SH-SY5Y (cell line): ENCODE measurements at regions not wholly inside any gene's neighbourhood (a gene's known extent, or its start where the extent isn't known, plus 50 kb on each side); places are given as distances from the start of the nearest gene placed in this dataset.

Experiments used
- GATA2 ChIP-seq: IDR thresholded peaks from 2 replicates; pipeline ENCODE4 v1.6.1; 2011; ENCODE audit warnings: mild to moderate bottlenecking, low read depth, low read length
- GATA3 ChIP-seq: IDR thresholded peaks from 2 replicates; pipeline ENCODE4 v1.6.1; 2011; ENCODE audit warnings: low read depth, mild to moderate bottlenecking, low read length, moderate library complexity

GRCh38 chr2:226431288-226431948 is 368.2 kb downstream of the IRS1 start:
- TF ChIP-seq GATA3 (no peak), GATA2 (no peak)
